ENCODE measurements at regions not wholly inside any gene's neighbourhood (a gene's known extent, or its start where the extent isn't known, plus 50 kb on each side); places are given as distances from the start of the nearest gene placed in this dataset.

DNA sequence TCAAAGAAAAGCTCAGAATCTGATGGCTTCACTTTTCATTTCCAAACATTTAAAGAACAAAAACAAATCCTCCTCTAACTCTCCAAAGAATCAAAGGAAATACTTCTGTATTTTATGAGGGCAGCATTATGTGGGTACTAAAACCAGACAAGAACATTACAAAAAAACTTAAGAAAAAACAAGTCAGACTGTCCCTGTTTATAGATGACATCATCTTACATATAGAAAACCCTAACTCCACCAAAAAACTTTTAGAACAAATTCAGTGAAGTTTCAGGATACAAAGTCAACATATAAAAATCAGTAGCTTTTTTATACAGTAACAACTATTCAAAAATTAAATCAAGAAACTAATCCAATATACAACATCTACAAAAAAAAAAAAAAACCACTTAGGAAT lies 136.2 kb downstream of the PJA2 start:
- Histone ChIP-seq H3K27ac (ENCODE audit: low read depth in 1 of 2, low read length in 1 of 2) (no peak overlapping the region), H3K9ac (ENCODE audit: insufficient read depth in 1 of 2, low read length in 2 of 2) (no peak overlapping the region), H3K27me3 (ENCODE audit: control insufficient read depth in 3 of 3, insufficient read depth in 3 of 3, low read length in 2 of 3) (no peaks in the 10 kb centered on the region), H3K9me3 (ENCODE audit: control insufficient read depth in 4 of 4, insufficient read depth in 3 of 4, low read length in 3 of 4) (no peaks in the 10 kb centered on the region), H3K36me3 (ENCODE audit: control insufficient read depth in 4 of 4, insufficient read depth in 4 of 4, low read length in 4 of 4) (no peaks in the 10 kb centered on the region), H3K4me1 (ENCODE audit: control insufficient read depth in 5 of 5, insufficient read depth in 5 of 5, low read length in 5 of 5) (no peaks in the 10 kb centered on the region), H3K4me3 (no peak overlapping the region)
- no peak for DNase-seq
- ATAC-seq (ENCODE audit: insufficient read depth, low FRiP score), result no peak
- TF ChIP-seq, protein P1, sequence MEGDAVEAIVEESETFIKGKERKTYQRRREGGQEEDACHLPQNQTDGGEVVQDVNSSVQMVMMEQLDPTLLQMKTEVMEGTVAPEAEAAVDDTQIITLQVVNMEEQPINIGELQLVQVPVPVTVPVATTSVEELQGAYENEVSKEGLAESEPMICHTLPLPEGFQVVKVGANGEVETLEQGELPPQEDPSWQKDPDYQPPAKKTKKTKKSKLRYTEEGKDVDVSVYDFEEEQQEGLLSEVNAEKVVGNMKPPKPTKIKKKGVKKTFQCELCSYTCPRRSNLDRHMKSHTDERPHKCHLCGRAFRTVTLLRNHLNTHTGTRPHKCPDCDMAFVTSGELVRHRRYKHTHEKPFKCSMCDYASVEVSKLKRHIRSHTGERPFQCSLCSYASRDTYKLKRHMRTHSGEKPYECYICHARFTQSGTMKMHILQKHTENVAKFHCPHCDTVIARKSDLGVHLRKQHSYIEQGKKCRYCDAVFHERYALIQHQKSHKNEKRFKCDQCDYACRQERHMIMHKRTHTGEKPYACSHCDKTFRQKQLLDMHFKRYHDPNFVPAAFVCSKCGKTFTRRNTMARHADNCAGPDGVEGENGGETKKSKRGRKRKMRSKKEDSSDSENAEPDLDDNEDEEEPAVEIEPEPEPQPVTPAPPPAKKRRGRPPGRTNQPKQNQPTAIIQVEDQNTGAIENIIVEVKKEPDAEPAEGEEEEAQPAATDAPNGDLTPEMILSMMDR (IDR thresholded peaks at IDR 0.05; ENCODE audit: control extremely low read depth, extremely low read depth), result no peak

DNA sequence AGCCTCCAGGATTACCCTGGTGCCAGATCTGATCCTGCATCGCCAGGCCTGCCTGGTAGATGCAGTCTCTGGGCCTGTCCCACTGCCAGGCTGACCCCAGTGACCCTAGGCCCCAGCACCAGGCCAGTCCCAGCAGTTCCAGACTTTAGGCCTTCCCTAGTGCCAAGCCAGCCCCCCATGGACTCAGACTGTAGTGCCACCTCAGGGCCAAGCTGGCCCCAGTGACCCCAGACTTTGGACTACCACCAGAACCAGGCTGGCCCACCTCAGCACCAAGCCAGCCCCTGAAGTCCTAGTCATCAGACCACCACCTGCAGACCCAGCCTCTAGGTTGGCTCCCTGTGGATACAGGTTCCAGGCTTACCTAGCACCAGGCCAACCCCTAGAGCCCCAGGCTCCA lies 142.5 kb downstream of the PJA2 start:
- Histone ChIP-seq H3K27ac (ENCODE audit: low read depth in 1 of 2, low read length in 1 of 2) (no peak overlapping the region), H3K9ac (ENCODE audit: insufficient read depth in 1 of 2, low read length in 2 of 2) (no peak overlapping the region), H3K36me3 (ENCODE audit: control insufficient read depth in 4 of 4, insufficient read depth in 4 of 4, low read length in 4 of 4) (no peaks in the 10 kb centered on the region), H3K4me1 (ENCODE audit: control insufficient read depth in 5 of 5, insufficient read depth in 5 of 5, low read length in 5 of 5) (no peaks in the 10 kb centered on the region), H3K4me3 (no peak overlapping the region), H3K9me3 (ENCODE audit: control insufficient read depth in 4 of 4, insufficient read depth in 3 of 4, low read length in 3 of 4) (peaks cover 0 to 4% (median 0%) of the 10 kb centered on the region in 4 donors), H3K27me3 (ENCODE audit: control insufficient read depth in 3 of 3, insufficient read depth in 3 of 3, low read length in 2 of 3) (no peaks in the 10 kb centered on the region)
- ATAC-seq (ENCODE audit: insufficient read depth, low FRiP score), result no peak
- TF ChIP-seq, protein P1 (IDR thresholded peaks at IDR 0.05; ENCODE audit: control extremely low read depth, extremely low read depth), result no peak
- WGBS, 2 donors, result 89 to 93% methylated on average over 1 of the region's 1 CpG
- DNase-seq, result no peak

DNA sequence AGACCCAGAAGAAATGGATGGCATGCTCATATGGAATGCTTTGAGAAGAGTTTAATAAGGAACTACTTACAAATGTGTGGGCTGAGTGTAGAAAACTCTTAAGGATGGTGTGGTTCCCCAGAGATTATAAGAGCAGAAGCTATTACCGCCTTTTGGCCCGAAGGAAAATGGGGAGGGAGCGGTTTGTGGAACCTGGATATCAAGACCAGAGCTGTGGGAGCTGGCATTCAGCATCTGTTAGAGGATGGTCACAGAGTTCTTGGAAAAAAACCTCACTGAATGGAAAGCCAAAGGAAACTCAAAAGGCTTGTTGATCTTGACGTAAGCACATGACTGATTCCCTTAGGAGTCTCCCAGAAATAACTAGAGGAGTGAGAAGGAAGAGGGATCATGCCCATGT lies 151.0 kb downstream of the PJA2 start:
- peaks cover 0 to 2% (median 0%) of the 10 kb centered on the region in 4 donors for H3K9me3 ChIP-seq (ENCODE audit: control insufficient read depth in 4 of 4, insufficient read depth in 3 of 4, low read length in 3 of 4)
- no peak overlapping the region for H3K9ac ChIP-seq (ENCODE audit: insufficient read depth in 1 of 2, low read length in 2 of 2)
- H3K36me3 ChIP-seq (ENCODE audit: control insufficient read depth in 4 of 4, insufficient read depth in 4 of 4, low read length in 4 of 4), result no peaks in the 10 kb centered on the region
- H3K4me3 ChIP-seq, result no peak overlapping the region
- H3K27me3 ChIP-seq (ENCODE audit: control insufficient read depth in 3 of 3, insufficient read depth in 3 of 3, low read length in 2 of 3), result no peaks in the 10 kb centered on the region
- DNase-seq, result no peak
- no peak for ATAC-seq (ENCODE audit: insufficient read depth, low FRiP score)
- H3K4me1 ChIP-seq (ENCODE audit: control insufficient read depth in 5 of 5, insufficient read depth in 5 of 5, low read length in 5 of 5), result no peaks in the 10 kb centered on the region
- H3K27ac ChIP-seq (ENCODE audit: low read depth in 1 of 2, low read length in 1 of 2), result no peak overlapping the region
- TF ChIP-seq, protein P1 (IDR thresholded peaks at IDR 0.05; ENCODE audit: control extremely low read depth, extremely low read depth), result no peak
- 93 to 96% methylated on average over 4 of the region's 4 CpGs for WGBS, 2 donors

DNA sequence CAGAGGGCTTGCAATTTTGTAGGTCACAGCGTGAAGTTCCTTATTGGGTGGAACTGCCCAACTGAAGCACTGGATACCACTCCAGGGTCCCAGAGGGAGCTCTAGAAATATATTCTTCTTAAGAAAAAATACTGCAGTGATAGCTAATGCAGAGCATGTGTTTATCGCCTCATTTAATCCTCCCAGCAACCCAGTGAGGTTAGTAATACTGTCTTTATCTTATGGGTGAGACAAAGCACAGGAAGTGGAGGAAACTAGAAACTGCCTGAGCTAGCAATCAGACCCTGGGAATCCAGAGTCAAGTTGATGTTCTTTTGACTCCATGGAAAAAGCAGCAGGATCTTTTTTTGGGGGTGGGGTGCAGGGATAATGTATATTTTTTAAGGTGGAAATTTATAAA lies 153.3 kb downstream of the PJA2 start:
- no peaks in the 10 kb centered on the region for H3K4me1 ChIP-seq (ENCODE audit: control insufficient read depth in 5 of 5, insufficient read depth in 5 of 5, low read length in 5 of 5)
- TF ChIP-seq, protein P1 (IDR thresholded peaks at IDR 0.05; ENCODE audit: control extremely low read depth, extremely low read depth), result no peak
- H3K27ac ChIP-seq (ENCODE audit: low read depth in 1 of 2, low read length in 1 of 2), result no peak overlapping the region
- H3K9me3 ChIP-seq (ENCODE audit: control insufficient read depth in 4 of 4, insufficient read depth in 3 of 4, low read length in 3 of 4), result peaks cover 0 to 2% (median 0%) of the 10 kb centered on the region in 4 donors
- no peaks in the 10 kb centered on the region for H3K36me3 ChIP-seq (ENCODE audit: control insufficient read depth in 4 of 4, insufficient read depth in 4 of 4, low read length in 4 of 4)
- 94% methylated on average over 2 of the region's 2 CpGs for WGBS, 2 donors
- DNase-seq, result no peak
- no peak for ATAC-seq (ENCODE audit: insufficient read depth, low FRiP score)
- H3K4me3 ChIP-seq, result no peak overlapping the region
- no peak overlapping the region for H3K9ac ChIP-seq (ENCODE audit: insufficient read depth in 1 of 2, low read length in 2 of 2)
- H3K27me3 ChIP-seq (ENCODE audit: control insufficient read depth in 3 of 3, insufficient read depth in 3 of 3, low read length in 2 of 3), result no peaks in the 10 kb centered on the region
